Activated naive CD4-positive, alpha-beta T cell treated with anti-CD3 and anti-CD28 coated beads, Interleukin-2, amount 10 ng/mL, durations not matched to agents 7 days and 5 days (primary cell): ENCODE measurements at regions not wholly inside any gene's neighbourhood (a gene's known extent, or its start where the extent isn't known, plus 50 kb on each side); places are given as distances from the start of the nearest gene placed in this dataset.

ENCODE experiments used
- CTCF ChIA-PET: fragments of 350-600 bp; sonication (Branson Sonifier 250); formaldehyde crosslinking; loops from one replicate; lab custom pipeline; 2021; ENCODE audit warnings: antibody characterized with exemption; lab: Charles Lee
- DNase-seq: peaks from one replicate; pipeline ENCODE4 v3.0.0-alpha.2; 2020
- H3K27ac Mint-ChIP-seq: one replicate; pipeline ENCODE4 v1.8.0; 2021; ENCODE audit warnings: mild to moderate bottlenecking, moderate library complexity, mixed read lengths
- H3K27me3 Mint-ChIP-seq: one replicate; pipeline ENCODE4 v1.8.0; 2021; ENCODE audit warnings: mild to moderate bottlenecking, mixed read lengths
- H3K36me3 Mint-ChIP-seq: one replicate; pipeline ENCODE4 v1.8.0; 2021; ENCODE audit warnings: mixed read lengths
- H3K4me1 Mint-ChIP-seq: one replicate; pipeline ENCODE4 v1.8.0; 2021; ENCODE audit warnings: mixed read lengths
- H3K4me3 Mint-ChIP-seq: one replicate; pipeline ENCODE4 v1.8.0; 2021; ENCODE audit warnings: mild to moderate bottlenecking, moderate library complexity, mixed read lengths
- H3K9me3 Mint-ChIP-seq: one replicate; pipeline ENCODE4 v1.8.0; 2021; ENCODE audit warnings: mixed read lengths

DNA sequence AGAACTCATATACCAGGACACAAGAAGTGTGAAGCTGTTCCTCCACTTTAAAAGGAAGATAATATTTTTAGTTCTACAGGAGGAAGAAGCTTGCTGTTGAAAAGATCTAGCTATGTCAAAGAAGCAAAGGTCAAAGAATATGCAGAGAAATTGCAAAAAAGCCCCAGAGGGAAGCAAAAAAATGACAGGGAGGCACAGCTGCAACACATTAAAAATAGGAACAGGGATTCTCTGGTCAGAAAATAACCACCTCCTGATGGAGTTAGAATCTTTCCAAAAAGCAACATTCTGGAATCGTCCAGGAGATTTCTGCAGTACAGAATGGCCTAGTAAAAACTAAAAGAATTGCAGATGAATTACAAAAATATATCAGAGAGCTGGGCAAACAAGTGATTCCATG lies 238.9 kb upstream of the PRMT6 start:
- CTCF ChIA-PET = no interaction called here
- no peak overlapping the region for H3K27ac Mint-ChIP-seq
- no peak overlapping the region for H3K4me3 Mint-ChIP-seq
- H3K4me1 Mint-ChIP-seq = no peaks in the 10 kb centered on the region
- H3K9me3 Mint-ChIP-seq = no peaks in the 10 kb centered on the region
- H3K27me3 Mint-ChIP-seq = no peaks in the 10 kb centered on the region
- no peak for DNase-seq
- H3K36me3 Mint-ChIP-seq = no peaks in the 10 kb centered on the region

GRCh38 chr1:106831511-106831910 lies 225.0 kb upstream of the PRMT6 start:
- Mint-ChIP-seq H3K36me3 (no peaks in the 10 kb centered on the region), H3K27me3 (no peaks in the 10 kb centered on the region), H3K9me3 (peaks cover 2% of the 10 kb centered on the region), H3K4me3 (no peak overlapping the region), H3K4me1 (no peaks in the 10 kb centered on the region), H3K27ac (no peak overlapping the region)
- CTCF ChIA-PET = no interaction called here
- DNase-seq = no peak

DNA sequence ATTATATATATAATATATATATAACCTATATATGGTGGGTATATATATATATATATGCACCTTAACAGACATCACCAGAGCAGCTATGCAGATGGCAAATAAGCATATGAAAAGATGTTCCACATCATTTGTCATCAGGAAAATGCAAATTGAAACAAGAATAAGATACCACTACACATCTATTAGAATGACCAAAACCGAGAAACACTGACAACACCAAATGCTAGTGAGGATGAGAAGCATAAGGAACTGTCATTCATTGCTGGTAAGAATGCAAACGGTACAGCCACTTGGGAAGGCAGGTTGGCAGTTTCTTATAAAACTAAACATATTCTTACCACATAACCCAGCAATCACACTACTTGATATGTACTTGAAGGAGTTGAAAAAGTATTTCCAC lies 219.8 kb upstream of the PRMT6 start:
- no peak for DNase-seq
- Mint-ChIP-seq H3K36me3 (no peaks in the 10 kb centered on the region), H3K27ac (no peak overlapping the region), H3K27me3 (no peaks in the 10 kb centered on the region), H3K4me1 (no peaks in the 10 kb centered on the region), H3K4me3 (no peak overlapping the region), H3K9me3 (no peaks in the 10 kb centered on the region)
- CTCF ChIA-PET = no interaction called here

DNA sequence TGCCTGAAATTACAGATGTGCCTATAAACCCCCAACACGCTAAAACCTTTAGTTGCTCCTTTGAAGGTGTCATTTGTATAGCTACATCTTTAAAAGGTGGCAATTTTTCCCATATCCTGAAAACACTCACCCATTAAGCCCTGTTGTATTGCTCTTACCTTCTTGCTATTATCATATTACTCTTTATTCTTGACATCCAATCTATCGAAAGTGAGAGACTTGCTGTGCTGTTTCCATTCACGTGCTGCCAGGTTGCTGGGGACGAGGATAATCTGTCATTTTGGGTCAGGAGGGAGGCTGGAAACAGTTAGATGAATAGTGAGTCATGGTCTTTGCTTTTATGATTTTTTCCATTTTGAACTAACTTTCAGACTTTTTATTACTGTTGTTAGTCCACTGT lies 213.0 kb upstream of the PRMT6 start:
- no peaks in the 10 kb centered on the region for H3K36me3 Mint-ChIP-seq
- CTCF ChIA-PET = no interaction called here
- H3K9me3 Mint-ChIP-seq = no peaks in the 10 kb centered on the region
- H3K4me1 Mint-ChIP-seq = no peaks in the 10 kb centered on the region
- H3K27me3 Mint-ChIP-seq = no peaks in the 10 kb centered on the region
- no peak overlapping the region for H3K27ac Mint-ChIP-seq
- no peak for DNase-seq
- no peak overlapping the region for H3K4me3 Mint-ChIP-seq

DNA sequence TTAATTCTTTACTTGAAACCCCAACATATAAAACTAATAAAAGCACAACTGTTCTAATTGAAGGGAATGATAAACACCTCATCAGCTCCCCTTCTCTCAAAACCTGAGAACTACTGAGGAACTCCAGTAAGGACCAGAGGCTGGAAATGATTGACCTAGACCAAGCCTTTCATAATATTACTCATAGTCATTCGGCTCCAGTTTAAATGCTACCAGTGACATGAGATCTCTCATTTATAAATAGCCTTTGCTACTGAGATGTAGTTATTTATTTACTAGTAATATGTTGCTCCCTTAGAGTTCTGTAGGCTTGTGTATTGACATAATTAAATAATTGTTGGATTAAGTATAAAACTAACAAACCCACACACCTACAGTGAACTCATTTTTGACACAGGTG lies 209.8 kb upstream of the PRMT6 start:
- H3K4me3 Mint-ChIP-seq = no peak overlapping the region
- no peak for DNase-seq
- no peak overlapping the region for H3K27ac Mint-ChIP-seq
- CTCF ChIA-PET = no interaction called here
- no peaks in the 10 kb centered on the region for H3K27me3 Mint-ChIP-seq
- no peaks in the 10 kb centered on the region for H3K4me1 Mint-ChIP-seq
- no peaks in the 10 kb centered on the region for H3K36me3 Mint-ChIP-seq
- H3K9me3 Mint-ChIP-seq = no peaks in the 10 kb centered on the region

- CTCF ChIA-PET = no interaction called here
- H3K27ac Mint-ChIP-seq = no peak overlapping the region
- no peak for DNase-seq
- no peaks in the 10 kb centered on the region for H3K36me3 Mint-ChIP-seq
- peaks cover 11% of the 10 kb centered on the region for H3K9me3 Mint-ChIP-seq
- H3K4me3 Mint-ChIP-seq = no peak overlapping the region
- no peaks in the 10 kb centered on the region for H3K4me1 Mint-ChIP-seq
- no peaks in the 10 kb centered on the region for H3K27me3 Mint-ChIP-seq
These were observed 195.4 kb upstream of the PRMT6 start for GRCh38 chr1:106861110-106861509.

DNA sequence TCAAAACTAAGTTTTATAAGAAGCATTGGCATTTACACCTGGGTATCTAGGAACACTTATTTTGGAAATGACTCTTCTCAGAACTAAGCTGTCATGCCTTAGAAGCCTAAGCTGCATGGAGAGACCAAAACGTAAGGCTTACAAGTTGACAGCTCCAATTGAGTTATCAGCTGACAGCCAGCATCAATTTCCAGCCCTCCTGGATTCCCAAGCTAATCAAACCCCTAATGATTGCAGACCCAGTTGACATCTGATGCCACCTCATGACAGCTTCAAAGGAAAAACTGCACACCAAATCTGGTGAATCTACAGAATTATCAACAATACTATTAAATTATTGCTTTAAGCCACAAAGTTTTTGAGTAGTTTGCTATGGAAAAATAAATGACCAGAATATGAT lies 187.6 kb upstream of the PRMT6 start:
- Mint-ChIP-seq H3K27me3 (no peaks in the 10 kb centered on the region), H3K4me3 (no peak overlapping the region), H3K27ac (no peak overlapping the region), H3K36me3 (no peaks in the 10 kb centered on the region), H3K4me1 (no peaks in the 10 kb centered on the region), H3K9me3 (peaks cover 4% of the 10 kb centered on the region)
- CTCF ChIA-PET = no interaction called here
- no peak for DNase-seq

DNA sequence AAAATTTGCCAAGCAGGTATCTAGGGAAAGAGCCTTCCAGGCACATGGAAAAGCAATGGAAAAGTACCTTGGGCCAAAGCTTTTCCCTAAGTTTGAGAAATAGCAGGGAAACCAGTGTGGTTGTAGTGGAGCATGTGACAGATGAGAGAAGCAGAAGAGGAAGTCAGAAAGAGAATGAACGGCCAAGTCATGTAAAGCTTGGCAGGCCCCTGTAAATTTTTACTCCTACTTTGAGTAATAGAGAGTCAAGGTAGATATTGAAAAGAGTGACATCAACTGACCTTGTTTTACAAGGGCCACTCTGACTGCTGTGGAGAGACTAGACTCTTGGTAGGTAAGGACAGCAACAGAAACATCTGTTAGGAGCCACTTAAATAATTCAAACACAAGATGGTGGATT lies 180.9 kb upstream of the PRMT6 start:
- no peaks in the 10 kb centered on the region for H3K27me3 Mint-ChIP-seq
- no peaks in the 10 kb centered on the region for H3K36me3 Mint-ChIP-seq
- no peak overlapping the region for H3K4me3 Mint-ChIP-seq
- H3K27ac Mint-ChIP-seq = no peak overlapping the region
- H3K9me3 Mint-ChIP-seq = peaks cover 4% of the 10 kb centered on the region
- no peak for DNase-seq
- CTCF ChIA-PET = no interaction called here
- no peaks in the 10 kb centered on the region for H3K4me1 Mint-ChIP-seq

DNA sequence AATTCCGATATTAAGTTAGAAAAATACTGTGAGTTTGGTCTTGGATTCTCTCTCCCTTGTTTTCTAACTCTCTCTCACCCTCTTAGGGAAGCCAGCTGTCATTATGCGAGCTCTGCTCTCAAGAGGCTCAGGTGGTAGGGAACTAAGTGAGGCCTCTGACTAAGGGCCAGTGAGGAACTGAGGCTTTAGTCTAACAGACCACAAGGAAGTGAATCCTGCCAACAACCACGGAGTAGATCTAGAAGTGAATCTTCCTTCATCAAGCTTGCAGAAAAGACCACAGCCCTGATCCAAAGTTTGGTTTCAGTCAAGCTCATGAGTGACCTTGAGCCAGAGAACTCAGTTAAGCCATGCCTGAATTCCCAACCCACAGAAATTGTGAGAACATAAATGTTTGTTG lies 180.1 kb upstream of the PRMT6 start:
- peaks cover 4% of the 10 kb centered on the region for H3K9me3 Mint-ChIP-seq
- no peak overlapping the region for H3K27ac Mint-ChIP-seq
- H3K4me1 Mint-ChIP-seq = no peaks in the 10 kb centered on the region
- DNase-seq = no peak
- CTCF ChIA-PET = no interaction called here
- no peaks in the 10 kb centered on the region for H3K36me3 Mint-ChIP-seq
- no peaks in the 10 kb centered on the region for H3K27me3 Mint-ChIP-seq
- H3K4me3 Mint-ChIP-seq = no peak overlapping the region

GRCh38 chr1:106879538-106879937 lies 176.9 kb upstream of the PRMT6 start:
- no peak for DNase-seq
- H3K4me3 Mint-ChIP-seq = no peak overlapping the region
- no peaks in the 10 kb centered on the region for H3K9me3 Mint-ChIP-seq
- H3K4me1 Mint-ChIP-seq = no peaks in the 10 kb centered on the region
- H3K36me3 Mint-ChIP-seq = no peaks in the 10 kb centered on the region
- H3K27ac Mint-ChIP-seq = no peak overlapping the region
- no peaks in the 10 kb centered on the region for H3K27me3 Mint-ChIP-seq
- CTCF ChIA-PET = interaction anchor here (1.1 kb wide), 1 partner anchor 14 kb away, joined by 3 read pairs; no protein-coding TSS in a partner anchor

- H3K9me3 Mint-ChIP-seq = no peaks in the 10 kb centered on the region
- DNase-seq = no peak
- no peak overlapping the region for H3K27ac Mint-ChIP-seq
- H3K4me3 Mint-ChIP-seq = no peak overlapping the region
- H3K36me3 Mint-ChIP-seq = no peaks in the 10 kb centered on the region
- no peaks in the 10 kb centered on the region for H3K4me1 Mint-ChIP-seq
- CTCF ChIA-PET = no interaction called here
- H3K27me3 Mint-ChIP-seq = no peaks in the 10 kb centered on the region
These were observed 176.2 kb upstream of the PRMT6 start for GRCh38 chr1:106880226-106880625.

DNA sequence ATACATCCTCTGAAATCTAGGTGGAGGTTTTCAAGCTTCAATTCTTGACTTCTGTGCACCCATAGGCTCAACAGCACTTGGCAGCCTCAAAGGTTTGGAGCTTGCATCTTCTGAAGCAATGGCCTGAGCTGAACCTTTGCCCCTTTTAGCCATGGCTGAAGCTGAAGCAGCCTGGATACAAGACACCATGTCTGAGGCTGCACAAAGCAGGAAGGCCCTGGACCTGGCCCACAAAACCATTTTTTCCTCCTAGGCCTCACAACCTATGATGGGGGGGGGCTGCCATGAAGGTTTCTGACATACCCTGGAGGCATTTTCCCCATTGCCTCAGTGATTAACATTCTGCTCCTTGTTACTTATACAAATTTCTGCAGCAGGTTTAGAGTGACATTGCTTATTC lies 173.3 kb upstream of the PRMT6 start:
- no peaks in the 10 kb centered on the region for H3K4me1 Mint-ChIP-seq
- DNase-seq = no peak
- CTCF ChIA-PET = interaction anchor here (0.6 kb wide), 1 partner anchor 132 kb away, joined by 3 read pairs; no protein-coding TSS in a partner anchor
- H3K9me3 Mint-ChIP-seq = no peaks in the 10 kb centered on the region
- no peaks in the 10 kb centered on the region for H3K27me3 Mint-ChIP-seq
- H3K36me3 Mint-ChIP-seq = no peaks in the 10 kb centered on the region
- no peak overlapping the region for H3K27ac Mint-ChIP-seq
- H3K4me3 Mint-ChIP-seq = no peak overlapping the region

GRCh38 chr1:106889059-106889458 lies 167.4 kb upstream of the PRMT6 start:
- no peaks in the 10 kb centered on the region for H3K9me3 Mint-ChIP-seq
- H3K36me3 Mint-ChIP-seq = no peaks in the 10 kb centered on the region
- CTCF ChIA-PET = interaction anchor here (0.6 kb wide), 1 partner anchor 280 kb away, joined by 3 read pairs; no protein-coding TSS in a partner anchor
- no peak overlapping the region for H3K27ac Mint-ChIP-seq
- H3K4me1 Mint-ChIP-seq = no peaks in the 10 kb centered on the region
- no peak for DNase-seq
- H3K4me3 Mint-ChIP-seq = no peak overlapping the region
- no peaks in the 10 kb centered on the region for H3K27me3 Mint-ChIP-seq

- no peak overlapping the region for H3K4me3 Mint-ChIP-seq
- H3K27me3 Mint-ChIP-seq = no peaks in the 10 kb centered on the region
- DNase-seq = no peak
- H3K27ac Mint-ChIP-seq = no peak overlapping the region
- H3K36me3 Mint-ChIP-seq = no peaks in the 10 kb centered on the region
- no peaks in the 10 kb centered on the region for H3K9me3 Mint-ChIP-seq
- CTCF ChIA-PET = no interaction called here
- no peaks in the 10 kb centered on the region for H3K4me1 Mint-ChIP-seq
These were observed 166.9 kb upstream of the PRMT6 start for GRCh38 chr1:106889583-106889982.

DNA sequence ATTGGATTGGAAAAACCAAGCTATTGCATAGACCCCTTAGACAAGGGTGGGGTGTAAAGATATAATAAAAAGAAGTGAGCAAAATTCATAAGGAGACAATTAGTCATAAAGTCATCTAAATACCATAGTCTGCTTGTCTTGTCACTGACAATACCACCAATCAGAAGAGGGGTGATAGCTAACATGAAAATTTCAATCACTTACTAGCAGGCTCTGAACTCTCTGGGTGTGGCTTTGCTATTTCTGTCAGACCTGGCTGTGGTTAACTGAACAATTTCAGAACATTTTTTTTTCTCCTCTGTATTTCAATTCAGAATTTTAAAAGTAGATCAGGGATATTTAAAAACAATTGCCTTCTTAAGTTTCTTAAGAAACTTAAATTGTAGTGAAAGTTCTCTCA lies 158.5 kb upstream of the PRMT6 start:
- no peaks in the 10 kb centered on the region for H3K27me3 Mint-ChIP-seq
- H3K36me3 Mint-ChIP-seq = no peaks in the 10 kb centered on the region
- no peaks in the 10 kb centered on the region for H3K9me3 Mint-ChIP-seq
- CTCF ChIA-PET = no interaction called here
- H3K27ac Mint-ChIP-seq = no peak overlapping the region
- H3K4me1 Mint-ChIP-seq = no peaks in the 10 kb centered on the region
- no peak overlapping the region for H3K4me3 Mint-ChIP-seq
- no peak for DNase-seq

DNA sequence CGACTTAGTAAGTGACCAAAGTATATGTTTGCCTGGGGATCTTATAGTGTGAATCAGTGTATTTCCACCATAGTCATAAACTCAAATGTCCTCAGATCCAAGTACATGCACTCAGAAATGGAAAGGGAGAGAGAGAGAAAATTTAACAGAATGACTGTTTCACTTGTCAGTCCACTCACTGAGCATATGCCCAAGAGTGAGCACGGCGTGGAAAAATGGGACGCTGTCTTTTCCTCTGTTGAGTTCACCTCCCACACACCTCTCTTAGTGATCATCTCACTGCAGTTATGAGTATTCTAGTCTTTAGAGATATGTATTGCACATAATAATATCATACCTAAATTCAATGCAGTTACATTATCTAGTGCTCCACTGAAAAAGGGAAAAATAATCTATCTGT lies 156.8 kb upstream of the PRMT6 start:
- Mint-ChIP-seq H3K27ac (no peak overlapping the region), H3K36me3 (no peaks in the 10 kb centered on the region), H3K27me3 (no peaks in the 10 kb centered on the region), H3K9me3 (no peaks in the 10 kb centered on the region), H3K4me1 (no peaks in the 10 kb centered on the region), H3K4me3 (no peak overlapping the region)
- CTCF ChIA-PET = no interaction called here
- no peak for DNase-seq
